ENCODE measurements at regions not wholly inside any gene's neighbourhood (a gene's known extent, or its start where the extent isn't known, plus 50 kb on each side); places are given as distances from the start of the nearest gene placed in this dataset.

DNA sequence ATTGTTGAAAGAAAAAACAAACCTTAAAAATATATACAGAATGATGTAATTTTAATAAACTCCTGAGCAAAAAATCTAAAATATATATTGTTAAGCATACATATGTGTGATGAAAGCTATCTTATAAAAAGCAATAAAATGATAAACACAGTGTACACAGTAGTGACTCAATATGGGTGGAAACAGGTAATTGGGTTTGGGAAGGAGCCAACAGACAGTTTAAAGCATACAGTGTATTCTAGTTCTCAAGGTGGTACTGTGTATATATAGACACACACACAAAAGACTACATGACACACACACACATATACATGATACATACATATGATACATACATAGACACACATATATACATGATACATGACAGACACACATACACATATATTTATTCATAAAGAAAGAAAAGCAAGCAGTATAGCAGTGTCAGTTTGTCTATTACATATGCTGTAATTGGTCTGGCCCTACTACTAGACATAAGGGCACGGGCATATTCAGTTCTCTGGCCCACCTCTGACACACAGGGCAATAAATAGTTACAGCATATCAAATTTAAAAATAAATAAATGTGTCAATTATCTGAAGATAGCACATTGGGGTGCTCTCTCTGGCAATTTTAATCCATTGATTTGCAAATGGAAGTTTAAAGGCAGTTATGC, 330.2 kb downstream of the S1PR1 start:
- intact Hi-C loops (cut with DNase I) = loop anchor here in 2 of 10 donors (5.0 to 10.0 kb wide), 2 partner anchors 252 to 260 kb away; no protein-coding TSS in a partner anchor
- 92 to 96% (median 94%) methylated on average over 1 of the region's 1 CpG for WGBS, 4 donors
- H3K4me3 ChIP-seq = no peak overlapping the region
- no peak for TF ChIP-seq CTCF (IDR thresholded peaks at IDR 0.05)
- DNase-seq = no peak
- no peak for ATAC-seq
- no peak overlapping the region for H3K27ac ChIP-seq
- H3K4me1 ChIP-seq = no peaks in the 10 kb centered on the region
- H3K27me3 ChIP-seq = no peaks in the 10 kb centered on the region
- peaks cover 0 to 14% (median 0%) of the 10 kb centered on the region in 12 donors for H3K9me3 ChIP-seq
- H3K36me3 ChIP-seq = no peaks in the 10 kb centered on the region

- no peaks in the 10 kb centered on the region for H3K4me1 ChIP-seq
- 49 to 53% (median 52%) methylated on average over 4 of the region's 4 CpGs for WGBS, 4 donors
- ATAC-seq = no peak
- no peaks in the 10 kb centered on the region for H3K36me3 ChIP-seq
- TF ChIP-seq CTCF (IDR thresholded peaks at IDR 0.05) (peak; percentile 70 to 87 (median 84)), POLR2A (IDR thresholded peaks at IDR 0.05) (no peak)
- peak in 1 of 5 donors; percentile 16 for DNase-seq
- no peak overlapping the region for H3K27ac ChIP-seq
- H3K9me3 ChIP-seq = peaks cover 0 to 14% (median 0%) of the 10 kb centered on the region in 12 donors
- no peak overlapping the region for H3K4me3 ChIP-seq
- no peaks in the 10 kb centered on the region for H3K27me3 ChIP-seq
- intact Hi-C loops (cut with DNase I) = loop anchor here in 2 of 10 donors (5.0 to 10.0 kb wide), 2 partner anchors 253 to 260 kb away; no protein-coding TSS in a partner anchor
These were observed 330.9 kb downstream of the S1PR1 start for GRCh38 chr1:101567582-101568189.

GRCh38 chr1:101587741-101588140, 350.9 kb downstream of the S1PR1 start:
- intact Hi-C loops (cut with DNase I) = no loop called here
- 35 to 49% (median 40%) methylated on average over 5 of the region's 5 CpGs for WGBS, 4 donors
- DNase-seq (peak; percentile 36 to 71 (median 42)), ATAC-seq (peak in 2 of 4 donors; percentile 37 to 65)
- H3K27ac ChIP-seq = no peak overlapping the region
- TF ChIP-seq POLR2A (IDR thresholded peaks at IDR 0.05) (no peak), CTCF (IDR thresholded peaks at IDR 0.05) (no peak)
- peaks cover 0 to 9% (median 0%) of the 10 kb centered on the region in 12 donors for H3K9me3 ChIP-seq
- H3K4me3 ChIP-seq = no peak overlapping the region
- no peaks in the 10 kb centered on the region for H3K36me3 ChIP-seq
- H3K4me1 ChIP-seq = no peaks in the 10 kb centered on the region
- H3K27me3 ChIP-seq = peaks cover 0 to 2% (median 0%) of the 10 kb centered on the region in 9 donors

GRCh38 chr1:101588677-101589076, 351.9 kb downstream of the S1PR1 start:
- ATAC-seq (no peak), DNase-seq (no peak)
- peaks cover 0 to 9% (median 0%) of the 10 kb centered on the region in 12 donors for H3K9me3 ChIP-seq
- TF ChIP-seq POLR2A (IDR thresholded peaks at IDR 0.05) (no peak), CTCF (IDR thresholded peaks at IDR 0.05) (no peak)
- no peak overlapping the region for H3K4me3 ChIP-seq
- WGBS, 4 donors = 89 to 93% (median 93%) methylated on average over 1 of the region's 1 CpG
- H3K27me3 ChIP-seq = peaks cover 0 to 2% (median 0%) of the 10 kb centered on the region in 9 donors
- no peaks in the 10 kb centered on the region for H3K4me1 ChIP-seq
- no peaks in the 10 kb centered on the region for H3K36me3 ChIP-seq
- intact Hi-C loops (cut with DNase I) = no loop called here
- H3K27ac ChIP-seq = no peak overlapping the region

Data from heart left ventricle (tissue), 16 donors.